ENCODE measurements at regions not wholly inside any gene's neighbourhood (a gene's known extent, or its start where the extent isn't known, plus 50 kb on each side); places are given as distances from the start of the nearest gene placed in this dataset.

DNA sequence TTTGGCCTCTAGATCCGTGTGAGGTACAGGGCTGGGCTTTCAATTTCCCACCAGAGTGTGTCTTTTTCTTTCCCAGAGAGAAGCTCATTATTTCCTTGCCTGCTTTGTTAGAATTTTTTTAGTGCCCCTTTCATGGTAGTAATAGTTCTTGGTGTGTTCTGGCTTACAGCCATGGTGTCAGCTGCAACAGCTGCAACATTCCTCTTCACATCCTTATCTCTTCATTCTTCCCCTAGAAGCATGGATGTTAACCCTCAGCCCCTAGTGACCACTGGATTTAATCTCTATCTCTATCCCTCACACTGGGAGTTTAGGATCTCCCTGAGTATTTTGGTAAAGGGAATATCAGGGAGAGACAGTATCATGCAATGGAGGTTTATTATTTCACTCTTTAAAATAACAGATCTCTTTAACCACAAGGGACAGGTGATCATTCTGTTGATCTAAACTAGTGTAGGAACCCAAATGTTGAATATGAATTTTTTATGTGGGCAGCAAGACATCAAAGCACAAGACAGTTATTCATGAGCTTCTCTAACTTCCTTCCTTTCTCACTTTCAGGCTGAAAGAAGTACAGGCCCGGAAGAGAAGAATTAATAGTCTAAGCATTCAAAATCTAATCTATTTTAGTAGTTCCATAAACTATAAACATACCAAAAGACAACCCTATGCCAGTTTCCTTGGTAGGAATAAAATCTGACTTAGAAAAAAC lies 160.2 kb downstream of the FAM170A start:
- DNase-seq (ENCODE audit: low spot score) = no peak

DNA sequence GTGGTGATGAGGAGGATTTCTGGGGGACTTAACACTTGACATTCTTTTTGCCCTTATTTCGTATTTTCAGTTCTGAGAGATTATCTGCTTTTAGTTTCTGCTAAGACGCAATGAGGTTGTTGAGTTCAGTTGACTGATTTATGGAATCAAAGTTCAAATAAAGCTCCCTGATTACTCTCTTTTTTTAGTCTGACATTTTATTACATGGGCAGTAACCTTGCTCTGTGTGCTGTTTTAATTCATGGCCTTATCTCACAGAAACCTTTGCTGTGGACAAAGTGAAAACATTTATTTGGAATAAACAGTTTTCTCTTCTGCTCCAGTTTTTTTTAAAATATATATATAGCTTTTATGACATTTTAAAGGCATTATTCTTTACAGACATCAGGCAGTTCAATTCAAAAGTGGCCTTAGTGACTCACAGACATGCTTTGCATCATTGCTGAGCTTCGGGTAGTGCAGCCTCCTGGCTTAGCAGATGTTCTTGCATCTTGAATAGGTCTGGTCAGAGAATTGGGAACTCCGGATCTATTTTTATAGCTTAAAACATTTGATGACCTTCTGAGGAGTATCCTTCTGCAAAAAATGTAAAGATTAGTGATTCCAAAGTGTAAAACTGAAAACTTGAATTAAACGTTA lies 162.9 kb downstream of the FAM170A start:
- no peak for DNase-seq (ENCODE audit: low spot score)

DNA sequence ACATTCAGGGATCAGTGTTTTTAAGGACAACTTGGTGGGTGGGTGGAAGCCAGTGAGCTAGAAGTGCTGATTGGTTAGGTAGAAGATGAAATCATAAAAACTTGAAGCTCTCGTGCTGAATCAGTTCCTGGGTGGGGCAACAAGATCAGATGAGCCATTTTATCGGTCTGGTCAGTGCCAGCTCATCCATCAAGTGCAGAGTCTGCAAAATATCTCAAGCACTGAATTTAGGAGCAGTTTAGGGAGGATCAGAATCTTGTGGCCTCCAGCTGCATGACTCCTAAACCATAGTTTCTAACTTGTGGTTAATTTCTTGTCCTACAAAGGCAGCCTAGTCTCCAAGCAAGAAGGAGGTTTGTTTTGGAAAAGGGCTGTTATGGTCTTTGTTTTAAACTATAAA lies 166.4 kb downstream of the FAM170A start:
- DNase-seq (ENCODE audit: low spot score) = no peak

DNA sequence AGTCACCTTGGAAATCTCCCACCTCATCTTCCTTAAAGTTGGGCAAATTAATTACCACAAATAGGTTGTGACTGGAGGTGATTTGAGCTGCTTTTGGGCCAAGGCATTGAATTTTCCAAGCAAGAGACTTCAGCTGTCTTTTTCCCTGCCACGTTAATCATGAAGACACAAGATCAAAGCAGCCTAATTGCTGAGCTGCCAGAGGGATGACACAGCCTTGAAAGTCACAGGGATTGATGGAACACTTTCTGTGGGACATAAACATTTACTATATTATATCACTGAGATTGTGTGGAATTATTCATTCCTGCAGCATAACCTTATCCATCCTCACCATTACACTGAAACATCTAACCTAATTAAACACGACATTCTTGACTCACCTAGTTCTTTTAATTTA lies 172.2 kb downstream of the FAM170A start:
- DNase-seq (ENCODE audit: low spot score) = no peak

DNA sequence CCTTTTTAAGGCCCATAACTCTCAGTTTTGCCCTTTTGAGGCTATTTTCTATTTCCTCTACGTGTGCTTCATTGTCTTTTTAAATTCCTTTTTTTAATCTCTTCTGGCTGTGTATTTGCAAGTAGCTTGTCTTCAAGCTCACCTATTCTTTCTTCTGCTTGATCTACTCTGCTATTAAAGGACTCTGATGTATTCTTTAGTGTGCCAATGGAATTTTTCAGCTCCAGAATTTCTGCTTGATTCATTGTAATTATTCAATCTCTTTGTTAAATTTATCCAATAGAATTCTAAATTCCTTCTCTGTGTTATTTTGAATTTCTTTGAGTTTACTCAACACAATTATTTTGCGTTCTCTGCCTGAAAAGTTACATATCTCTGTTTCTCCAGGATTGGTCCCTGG lies 178.7 kb downstream of the FAM170A start:
- DNase-seq (ENCODE audit: low spot score) = no peak

DNA sequence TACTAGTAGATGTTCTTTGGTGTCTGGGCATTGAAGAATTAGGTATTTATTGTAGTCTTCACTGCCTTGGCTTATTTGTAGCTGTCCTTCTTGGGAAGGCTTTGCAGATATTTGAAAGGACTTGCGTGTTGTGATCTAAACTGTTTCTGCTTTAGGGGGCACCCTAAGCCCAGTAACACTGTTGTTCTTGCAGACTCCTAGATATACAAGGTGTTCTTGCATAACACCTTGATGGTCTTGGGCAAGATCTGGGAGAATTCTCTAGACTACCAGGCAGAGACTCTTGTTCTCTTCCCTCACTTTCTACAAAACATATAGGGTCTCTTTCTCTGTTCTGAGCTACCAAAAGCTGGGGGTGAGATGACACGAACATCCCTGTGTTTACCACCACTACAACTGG lies 179.1 kb downstream of the FAM170A start:
- DNase-seq (ENCODE audit: low spot score) = no peak

DNA sequence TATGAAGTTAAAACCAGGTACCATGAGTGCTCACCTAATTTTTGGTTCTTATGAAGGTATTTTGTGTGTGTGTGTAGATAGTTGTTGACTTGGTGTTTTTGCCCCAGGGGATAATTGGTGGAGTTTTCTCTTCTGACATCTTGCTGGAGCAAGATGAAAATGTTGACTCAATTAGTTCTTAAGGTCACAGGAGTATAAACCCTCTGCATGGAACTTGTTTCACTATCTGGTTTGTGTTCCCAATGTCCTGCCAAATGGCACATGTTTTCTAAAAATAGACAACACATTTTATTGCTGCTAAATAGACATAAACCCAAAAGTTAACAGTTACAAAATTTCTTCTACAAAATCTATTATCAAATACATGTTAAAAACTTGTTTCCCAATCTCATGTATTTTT lies 180.9 kb downstream of the FAM170A start:
- no peak for DNase-seq (ENCODE audit: low spot score)

DNA sequence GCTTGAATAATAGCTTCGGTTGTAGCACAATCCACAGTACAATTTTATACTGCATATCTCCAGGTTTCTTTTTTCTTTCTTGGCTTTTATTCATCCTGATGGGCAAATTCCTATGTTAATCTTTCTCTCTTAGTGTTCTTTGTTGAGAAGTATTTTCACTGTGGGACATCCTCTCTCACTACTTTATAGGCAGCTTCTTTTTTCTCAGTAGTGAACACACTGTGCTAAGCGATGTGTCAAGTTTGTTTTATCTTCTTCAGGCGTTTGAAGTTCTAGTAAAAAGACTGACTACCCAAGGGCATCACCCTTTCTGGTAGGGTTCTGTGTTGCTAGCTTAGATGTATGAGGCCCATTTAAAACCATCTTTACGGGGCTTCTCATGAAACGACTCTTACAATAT lies 182.1 kb downstream of the FAM170A start:
- DNase-seq (ENCODE audit: low spot score) = no peak

DNA sequence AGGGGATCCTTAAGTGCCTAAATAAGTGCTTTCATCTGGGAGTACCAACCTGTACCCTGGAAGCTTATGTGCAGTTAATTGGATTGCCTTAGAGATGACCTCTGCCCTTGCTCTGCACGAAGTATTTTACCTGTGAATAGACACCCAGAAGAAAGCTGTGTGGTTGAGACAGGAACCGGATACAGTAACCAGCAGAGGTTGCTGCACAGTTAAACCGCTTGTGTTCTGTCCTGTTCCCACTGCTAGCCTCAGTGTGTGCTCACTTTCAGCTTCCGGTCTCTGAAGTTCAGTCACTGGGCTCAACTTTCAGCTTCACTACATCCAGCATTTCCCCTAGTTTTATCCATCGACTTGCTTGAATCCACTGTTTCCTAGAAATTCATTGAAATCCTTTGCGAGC lies 185.3 kb downstream of the FAM170A start:
- DNase-seq (ENCODE audit: low spot score) = no peak

DNA sequence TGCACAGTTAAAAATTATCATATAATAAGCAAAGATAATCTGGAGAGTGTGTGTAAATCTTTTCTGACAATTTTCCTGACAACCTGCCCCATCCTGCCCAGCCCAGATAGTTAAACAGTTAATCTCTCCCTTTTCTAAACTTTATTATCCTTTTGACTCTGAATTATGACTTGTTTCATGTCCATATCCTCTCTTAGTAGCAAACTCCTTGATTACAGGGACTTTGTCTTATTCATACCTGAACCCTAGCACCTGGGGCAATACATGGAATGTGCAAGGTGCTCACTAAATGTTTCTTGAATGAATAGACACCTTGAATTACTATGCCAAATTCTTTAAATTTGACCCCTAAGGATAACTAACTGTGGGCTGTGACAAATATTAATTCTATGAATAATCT lies 186.7 kb downstream of the FAM170A start:
- DNase-seq (ENCODE audit: low spot score) = no peak

DNA sequence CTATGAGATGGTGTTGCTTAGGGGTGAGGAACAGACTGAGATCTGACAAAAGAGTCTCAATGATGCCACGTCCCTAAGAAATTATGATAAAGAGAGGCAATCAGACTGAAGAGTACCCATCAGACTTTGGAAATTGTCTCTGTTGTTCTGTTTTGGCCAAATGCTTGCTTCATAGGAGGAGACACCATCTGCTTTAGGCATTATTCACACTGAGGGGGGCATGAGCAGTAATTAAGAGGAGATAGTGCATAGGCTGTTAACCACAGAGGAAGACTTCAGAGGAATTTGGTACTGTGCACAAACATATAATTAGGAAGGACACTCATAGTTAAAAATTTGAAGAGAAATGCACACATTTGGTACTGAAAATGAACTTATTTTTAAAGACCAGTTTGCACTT lies 190.7 kb downstream of the FAM170A start:
- DNase-seq (ENCODE audit: low spot score) = no peak

DNA sequence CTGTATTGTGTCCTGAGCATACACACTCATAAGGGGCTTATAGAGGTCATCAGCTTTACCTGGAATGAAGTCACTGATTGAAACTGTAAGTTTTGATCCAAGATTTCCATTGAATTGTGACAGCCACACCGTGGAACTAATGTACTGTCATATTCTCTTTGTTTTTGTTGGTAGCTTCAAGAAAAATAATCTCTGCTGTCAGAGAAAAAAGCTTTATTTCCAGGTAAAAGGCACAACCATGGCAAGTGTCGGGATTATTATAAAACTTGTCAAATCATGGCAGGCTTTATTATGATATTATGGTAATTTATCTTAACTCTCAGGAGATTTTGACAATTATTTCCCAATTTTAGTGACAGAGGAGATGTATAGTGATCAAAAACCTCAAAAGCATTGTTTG lies 191.2 kb downstream of the FAM170A start:
- no peak for DNase-seq (ENCODE audit: low spot score)

DNA sequence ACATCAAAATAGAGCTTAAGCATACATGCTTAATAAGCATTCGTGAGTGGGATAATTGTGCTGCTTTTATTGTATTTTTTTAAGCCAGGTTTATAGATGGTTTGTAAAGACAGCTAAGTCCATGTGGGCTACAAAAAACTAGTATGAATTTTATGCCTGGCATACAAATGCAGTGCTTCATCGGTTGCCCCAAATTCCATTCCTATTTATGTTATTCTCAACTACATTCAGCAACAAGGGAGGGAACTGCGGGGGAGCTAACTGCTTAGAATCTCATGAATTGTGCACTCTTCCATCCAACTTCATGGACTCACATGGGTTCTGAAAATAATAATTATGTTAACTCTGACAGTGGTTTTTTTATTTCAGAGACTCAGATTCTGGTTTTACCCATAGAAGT lies 199.2 kb downstream of the FAM170A start:
- no peak for DNase-seq (ENCODE audit: low spot score)

DNA sequence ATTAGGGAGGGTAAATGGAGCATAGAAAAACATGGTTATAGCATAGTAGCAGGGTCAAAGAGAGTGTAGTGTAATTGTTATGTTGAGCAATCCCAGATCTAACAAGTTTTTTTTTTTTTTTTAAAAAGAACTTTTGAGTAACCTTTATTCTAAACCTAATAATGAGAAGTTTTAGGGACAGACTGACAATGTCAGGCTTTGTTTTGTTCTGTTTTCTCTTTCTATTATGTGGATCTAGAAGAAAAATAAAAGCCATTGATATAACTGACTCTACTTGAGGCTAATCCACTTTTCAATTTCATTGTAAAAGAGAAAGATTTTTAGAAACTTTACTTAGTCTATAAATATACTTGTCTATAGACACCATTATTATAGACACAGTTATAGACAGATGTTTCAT lies 200.0 kb downstream of the FAM170A start:
- DNase-seq (ENCODE audit: low spot score) = no peak

DNA sequence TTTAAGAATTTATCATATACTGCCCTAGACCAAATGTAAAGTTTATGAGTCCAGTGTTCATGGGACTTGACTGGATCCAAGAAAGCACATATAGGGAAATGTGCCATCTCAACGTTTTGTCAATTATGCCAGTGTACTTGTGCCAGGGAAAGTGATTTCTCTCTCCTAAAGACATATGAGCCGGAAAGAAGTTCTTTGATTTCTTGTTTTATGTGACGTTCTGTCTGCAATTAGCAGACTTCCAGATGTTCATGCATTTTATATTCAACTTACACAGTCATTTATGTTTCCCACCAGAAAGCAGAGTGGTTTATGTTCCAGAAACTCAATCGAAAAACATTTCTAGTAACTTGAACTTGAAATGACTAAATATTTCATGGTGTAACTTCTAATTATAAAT lies 203.8 kb downstream of the FAM170A start:
- DNase-seq (ENCODE audit: low spot score) = no peak

DNA sequence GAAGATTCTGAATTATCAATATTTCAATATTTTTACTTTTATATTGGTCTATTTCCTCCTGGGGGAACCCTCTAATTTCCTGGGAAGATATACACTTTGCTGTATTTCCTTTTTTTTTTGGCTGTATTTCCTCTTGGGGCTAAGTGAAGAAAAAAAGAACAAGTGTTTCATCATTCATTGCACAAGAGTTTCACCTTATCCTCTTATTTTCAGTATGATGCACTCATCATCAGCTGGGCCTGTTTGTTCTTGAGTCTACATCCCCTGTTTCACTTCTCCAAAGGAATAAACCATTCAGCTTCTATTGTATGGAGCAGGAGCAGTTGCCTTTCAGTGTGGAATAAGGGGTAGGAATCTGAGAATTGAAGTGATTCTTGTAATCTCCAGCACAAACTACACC lies 210.8 kb downstream of the FAM170A start:
- DNase-seq (ENCODE audit: low spot score) = no peak

DNA sequence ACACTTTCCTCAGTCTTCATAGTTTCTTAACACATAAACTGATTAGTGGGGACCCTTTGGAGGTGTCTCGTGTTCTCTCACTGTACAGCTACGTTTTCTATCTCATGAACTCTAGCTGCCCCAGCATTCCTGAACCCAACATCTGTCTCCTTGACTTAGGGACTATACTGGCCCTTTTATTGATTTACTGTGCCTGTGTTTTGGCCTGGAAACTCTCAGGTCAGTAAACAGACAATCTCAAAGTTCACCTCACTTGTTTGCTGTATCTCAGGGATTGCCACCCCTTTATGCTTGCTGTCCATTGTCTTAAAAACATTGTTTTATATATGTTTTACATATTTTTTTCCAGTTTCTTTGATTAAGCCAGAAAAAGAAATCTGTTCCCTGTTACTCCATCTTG lies 222.8 kb downstream of the FAM170A start:
- DNase-seq (ENCODE audit: low spot score) = no peak

DNA sequence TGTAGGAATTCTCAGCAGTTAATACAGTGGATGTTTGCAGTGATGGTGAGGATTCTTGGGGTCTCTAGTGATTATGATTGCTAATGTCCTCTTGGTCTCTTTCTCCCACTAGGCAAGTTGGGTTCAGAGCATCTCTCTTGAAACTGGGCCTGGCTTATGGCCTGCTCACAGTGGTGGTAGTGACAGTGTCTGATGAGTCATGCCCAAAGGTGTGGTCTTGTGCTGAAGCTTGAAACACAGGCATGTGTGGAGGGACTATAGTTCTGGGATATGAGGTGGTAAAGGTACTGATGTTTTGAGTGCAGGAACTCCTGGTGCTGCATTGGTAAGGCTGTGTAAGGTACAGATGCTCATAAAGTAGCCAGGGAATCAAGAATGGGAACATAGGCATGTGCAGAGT lies 231.1 kb downstream of the FAM170A start:
- DNase-seq (ENCODE audit: low spot score) = no peak

DNA sequence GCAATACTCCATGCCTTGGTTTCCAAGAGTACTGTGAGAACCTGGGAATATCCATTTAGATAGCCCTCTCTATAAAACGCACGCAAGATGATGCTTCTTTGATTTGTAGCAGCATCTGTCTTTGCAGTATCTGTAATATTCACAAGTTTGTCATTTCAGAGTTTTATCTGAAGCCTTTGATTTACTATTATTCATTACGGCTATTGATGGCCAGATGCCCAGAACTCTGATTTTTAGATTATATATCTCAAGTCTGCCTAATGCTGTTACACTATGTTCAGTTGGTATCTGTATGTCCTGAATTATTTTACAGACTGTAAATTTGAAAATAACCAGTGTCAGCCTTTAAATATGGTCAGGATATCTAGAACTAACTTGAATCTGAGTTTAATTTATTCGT lies 233.3 kb downstream of the FAM170A start:
- no peak for DNase-seq (ENCODE audit: low spot score)

DNA sequence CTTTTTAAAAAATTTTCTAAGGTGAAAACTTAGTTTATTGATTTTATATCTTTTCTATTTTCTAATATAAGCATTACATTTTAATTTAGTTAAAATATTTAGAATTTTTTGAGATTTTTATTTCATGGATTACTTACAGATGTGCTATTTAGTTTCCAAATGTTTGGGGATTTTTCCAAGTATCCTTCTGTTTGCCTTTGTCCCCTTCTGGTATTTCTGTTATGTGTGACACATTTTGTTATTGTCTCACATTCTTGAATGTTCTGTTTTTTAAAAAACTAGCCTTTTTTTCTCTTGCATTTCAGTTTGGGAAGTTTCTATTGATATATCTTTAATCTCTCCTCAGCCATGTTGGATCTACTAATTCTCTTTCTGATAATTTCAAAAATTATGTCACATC lies 234.9 kb downstream of the FAM170A start:
- DNase-seq (ENCODE audit: low spot score) = no peak

DNA sequence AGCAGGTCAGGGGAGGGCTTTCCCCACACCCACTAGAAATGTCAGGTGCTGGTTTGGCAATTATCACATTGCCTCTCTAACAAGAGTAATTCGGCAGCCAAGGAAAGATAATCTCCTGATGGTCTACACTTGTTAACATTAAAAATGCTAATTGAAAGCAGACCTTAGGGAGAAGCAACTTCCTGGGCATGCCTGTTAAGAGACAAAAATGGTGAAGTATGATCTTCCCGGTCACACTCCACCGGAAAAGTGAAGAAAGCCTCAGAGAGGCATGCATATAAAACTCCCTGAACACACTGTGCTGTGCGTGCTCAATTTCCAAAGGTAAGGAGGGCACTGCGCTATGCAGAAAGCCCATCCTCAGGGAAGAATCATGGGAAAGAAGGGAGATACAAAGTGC lies 244.3 kb downstream of the FAM170A start:
- no peak for DNase-seq (ENCODE audit: low spot score)

DNA sequence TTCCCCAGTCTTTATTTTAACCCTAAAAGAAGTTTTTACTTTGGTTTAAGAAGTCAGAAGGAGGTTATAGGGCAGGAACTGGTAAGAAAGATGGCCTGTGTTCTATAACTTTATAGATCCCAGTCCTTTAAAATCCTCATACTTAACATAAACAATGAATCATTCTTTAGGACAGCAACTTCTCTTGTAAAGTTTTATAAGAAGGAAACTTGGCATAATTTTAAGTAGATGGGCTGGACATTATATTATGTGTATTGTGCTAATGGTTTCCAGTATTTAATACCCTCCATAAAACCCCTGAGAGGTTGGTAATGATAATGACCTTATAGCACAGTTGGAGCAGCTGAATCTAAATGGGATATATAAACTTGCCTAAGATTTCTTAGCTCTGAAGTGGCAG lies 247.2 kb downstream of the FAM170A start:
- no peak for DNase-seq (ENCODE audit: low spot score)

DNA sequence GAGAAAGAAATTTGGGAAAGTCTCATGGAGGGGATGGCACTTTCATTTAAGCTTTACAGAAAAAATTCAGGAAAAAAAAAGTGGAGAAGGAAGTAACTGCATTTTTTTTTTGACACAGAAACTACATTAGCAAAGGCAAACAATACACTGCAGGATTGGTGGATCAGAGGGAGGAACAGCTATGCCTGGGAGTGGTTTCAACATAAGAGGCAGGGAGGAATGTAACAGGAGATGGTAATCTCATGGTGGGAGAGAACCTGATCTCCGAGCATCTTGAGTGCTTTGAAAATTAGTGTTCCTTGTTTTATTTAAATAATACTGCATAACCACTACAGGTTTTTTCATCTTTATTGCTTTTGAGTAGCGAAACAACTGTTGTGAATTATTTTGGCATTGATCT lies 249.4 kb downstream of the FAM170A start:
- no peak for DNase-seq (ENCODE audit: low spot score)

DNA sequence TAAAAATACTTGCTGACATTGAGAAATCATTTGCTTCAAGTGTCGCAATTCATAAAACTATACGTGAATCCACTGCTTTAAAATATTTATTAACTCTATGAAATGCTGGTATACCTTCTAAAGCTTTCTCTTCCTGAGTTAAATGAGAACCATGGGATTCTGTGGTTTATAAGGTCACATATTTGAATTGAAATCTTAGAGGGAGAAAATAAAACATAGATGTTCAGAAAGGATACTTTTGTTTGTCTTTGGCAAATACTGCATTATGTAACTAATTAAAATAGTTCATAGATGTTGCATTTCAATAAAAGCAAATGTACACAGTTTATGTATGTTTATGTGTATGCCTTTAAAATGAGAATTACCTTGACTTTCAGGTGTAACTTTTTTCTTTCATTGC lies 250.1 kb downstream of the FAM170A start:
- DNase-seq (ENCODE audit: low spot score) = no peak

All from CD4-positive, alpha-beta T cell treated with Interleukin-15 for 4 hours (primary cell).